ENCODE measurements at regions not wholly inside any gene's neighbourhood (a gene's known extent, or its start where the extent isn't known, plus 50 kb on each side); places are given as distances from the start of the nearest gene placed in this dataset.

GRCh38 chr20:48364688-48365421 lies 462.9 kb downstream of the PREX1 start:
- TF ChIP-seq SPI1 (IDR thresholded peaks at IDR 0.05; ENCODE audit: borderline replicate concordance, low read depth) (no peak), POLR2AphosphoS5 (IDR thresholded peaks at IDR 0.05; ENCODE audit: low read depth) (no peak), CTCF (IDR thresholded peaks at IDR 0.05; ENCODE audit: insufficient read depth, low read length) (no peak), GABPA (IDR thresholded peaks at IDR 0.05; ENCODE audit: low read depth) (no peak), REST (IDR thresholded peaks at IDR 0.05; ENCODE audit: insufficient replicate concordance, low read depth) (no peak)
- H3K4me3 ChIP-seq (replicated peaks; ENCODE audit: insufficient read depth, low read length), result no peak overlapping the region
- no peak for DNase-seq (ENCODE audit: low read depth in 1 of 2, low spot score in 1 of 2)
- no peak overlapping the region for H3K27ac ChIP-seq (replicated peaks)
- H3K27me3 ChIP-seq (ENCODE audit: insufficient read depth, poor library complexity, severe bottlenecking), result no peaks in the 10 kb centered on the region

- Histone ChIP-seq H3K27me3 (ENCODE audit: insufficient read depth, poor library complexity, severe bottlenecking) (no peaks in the 10 kb centered on the region), H3K4me3 (replicated peaks; ENCODE audit: insufficient read depth, low read length) (no peak overlapping the region), H3K27ac (replicated peaks) (no peak overlapping the region)
- DNase-seq (ENCODE audit: low read depth in 1 of 2, low spot score in 1 of 2), result no peak
- no peak for TF ChIP-seq CTCF (IDR thresholded peaks at IDR 0.05; ENCODE audit: insufficient read depth, low read length)
- no peak for TF ChIP-seq GABPA (IDR thresholded peaks at IDR 0.05; ENCODE audit: low read depth)
- no peak for TF ChIP-seq POLR2AphosphoS5 (IDR thresholded peaks at IDR 0.05; ENCODE audit: low read depth)
- no peak for TF ChIP-seq SPI1 (IDR thresholded peaks at IDR 0.05; ENCODE audit: borderline replicate concordance, low read depth)
- no peak for TF ChIP-seq REST (IDR thresholded peaks at IDR 0.05; ENCODE audit: insufficient replicate concordance, low read depth)
These were observed 463.7 kb downstream of the PREX1 start for GRCh38 chr20:48364055-48364454.

GRCh38 chr20:48360342-48360975 lies 467.3 kb downstream of the PREX1 start:
- H3K27ac ChIP-seq (replicated peaks), result no peak overlapping the region
- DNase-seq (ENCODE audit: low read depth in 1 of 2, low spot score in 1 of 2), result no peak
- H3K4me3 ChIP-seq (replicated peaks; ENCODE audit: insufficient read depth, low read length), result no peak overlapping the region
- TF ChIP-seq REST (IDR thresholded peaks at IDR 0.05; ENCODE audit: insufficient replicate concordance, low read depth) (no peak), POLR2AphosphoS5 (IDR thresholded peaks at IDR 0.05; ENCODE audit: low read depth) (no peak), CTCF (IDR thresholded peaks at IDR 0.05; ENCODE audit: insufficient read depth, low read length) (no peak), GABPA (IDR thresholded peaks at IDR 0.05; ENCODE audit: low read depth) (no peak), SPI1 (IDR thresholded peaks at IDR 0.05; ENCODE audit: borderline replicate concordance, low read depth) (no peak)
- H3K27me3 ChIP-seq (ENCODE audit: insufficient read depth, poor library complexity, severe bottlenecking), result no peaks in the 10 kb centered on the region
